Keratinocyte (primary cell): ENCODE measurements at regions not wholly inside any gene's neighbourhood (a gene's known extent, or its start where the extent isn't known, plus 50 kb on each side); places are given as distances from the start of the nearest gene placed in this dataset.

ENCODE experiments used
- DNase-seq: peaks from one replicate; pipeline ENCODE4 v3.0.0-alpha.2; 2011; ENCODE audit warnings: low read depth, missing footprints, low spot score
- FAIRE-seq: peaks from 2 replicates; lab custom pipeline; 2011; peaks lifted over from hg19 to GRCh38; lab: Jason Lieb, UNC
- H2AFZ ChIP-seq: 2 replicates; pipeline ENCODE4 v1.6.0; 2012; ENCODE audit warnings: low read length, control low read depth, inconsistent platforms; ENCODE audit not compliant: control insufficient read depth
- H3K27ac ChIP-seq: 2 replicates; pipeline ENCODE4 v1.5.1; 2011; ENCODE audit warnings: low read length; ENCODE audit not compliant: control insufficient read depth, insufficient read depth
- H3K27me3 ChIP-seq: 3 replicates; pipeline ENCODE4 v1.6.0; 2011; ENCODE audit warnings: low read length; ENCODE audit not compliant: control insufficient read depth, insufficient read depth; ENCODE audit errors: extremely low read depth
- H3K36me3 ChIP-seq, 2 experiments: 2 replicates in 1 of 2; 3 replicates in 1 of 2; pipeline ENCODE4 v1.5.1; 2011; ENCODE audit warnings: low read length in 2 of 2, mild to moderate bottlenecking in 1 of 2; ENCODE audit not compliant: control insufficient read depth in 2 of 2, insufficient read depth in 2 of 2; ENCODE audit errors: extremely low read depth in 1 of 2
- H3K4me1 ChIP-seq: 3 replicates; pipeline ENCODE4 v1.5.1; 2011; ENCODE audit warnings: low read length; ENCODE audit not compliant: control insufficient read depth, insufficient read depth; ENCODE audit errors: extremely low read depth
- H3K4me2 ChIP-seq: 3 replicates; pipeline ENCODE4 v1.6.0; 2011; ENCODE audit warnings: low read depth, low read length; ENCODE audit not compliant: control insufficient read depth, insufficient read depth; ENCODE audit errors: extremely low read depth
- H3K4me3 ChIP-seq, 3 experiments: fragments of 200-600 bp in 1 of 3; sonication (generic) in 1 of 3; 2 replicates in 2 of 3; 3 replicates in 1 of 3; pipeline ENCODE4 v1.5.1; 2011 to 2016; ENCODE audit warnings: low read length in 3 of 3, mild to moderate bottlenecking in 3 of 3, control low read depth in 2 of 3, inconsistent platforms in 1 of 3, low read depth in 1 of 3, mixed read lengths in 1 of 3, mixed run types in 1 of 3, moderate library complexity in 1 of 3; ENCODE audit not compliant: control insufficient read depth in 2 of 3, insufficient read depth in 2 of 3; ENCODE audit errors: extremely low read depth in 1 of 3
- H3K79me2 ChIP-seq: 2 replicates; pipeline ENCODE4 v1.6.0; 2012; ENCODE audit warnings: low read length; ENCODE audit not compliant: control insufficient read depth, insufficient read depth
- H3K9ac ChIP-seq: 3 replicates; pipeline ENCODE4 v1.6.0; 2011; ENCODE audit warnings: low read length; ENCODE audit not compliant: control insufficient read depth, insufficient read depth; ENCODE audit errors: extremely low read depth
- H3K9me1 ChIP-seq: 3 replicates; pipeline ENCODE4 v1.6.0; 2011; ENCODE audit warnings: low read length; ENCODE audit not compliant: control insufficient read depth, insufficient read depth; ENCODE audit errors: extremely low read depth
- H3K9me3 ChIP-seq: 2 replicates; pipeline ENCODE4 v1.5.1; 2012; ENCODE audit warnings: low read depth, low read length; ENCODE audit not compliant: control insufficient read depth
- H4K20me1 ChIP-seq: 3 replicates; pipeline ENCODE4 v1.6.0; 2011; ENCODE audit warnings: low read length; ENCODE audit not compliant: control insufficient read depth, insufficient read depth; ENCODE audit errors: extremely low read depth
- EZH2 ChIP-seq: IDR thresholded peaks from one replicate; pipeline ENCODE4 v1.6.1; 2012; ENCODE audit warnings: inconsistent platforms, mild to moderate bottlenecking, low read length, moderate library complexity
- dilution Hi-C: fragments of 300-500 bp; cut with MboI; formaldehyde crosslinking; loops from one replicate; pipeline ENCODE4 v1.7.0; 2020; ENCODE audit warnings: low sequenced_read_pairs; ENCODE audit not compliant: extremely low pct_ligation_motif_present
- TF ChIP-seq, protein P1 (sequence below), 3 experiments: IDR thresholded peaks in 1 of 3; conservative IDR thresholded peaks in 1 of 3; optimal IDR thresholded peaks in 1 of 3; 2 replicates in 2 of 3; 3 replicates in 1 of 3; pipeline versions ENCODE3 to v1.5.1; 2011; ENCODE audit warnings: low read length in 3 of 3, mild to moderate bottlenecking in 3 of 3, moderate library complexity in 2 of 3, control low read depth in 1 of 3, inconsistent platforms in 1 of 3; ENCODE audit not compliant: insufficient read depth in 2 of 3; ENCODE audit errors: extremely low read depth in 1 of 3

DNA sequence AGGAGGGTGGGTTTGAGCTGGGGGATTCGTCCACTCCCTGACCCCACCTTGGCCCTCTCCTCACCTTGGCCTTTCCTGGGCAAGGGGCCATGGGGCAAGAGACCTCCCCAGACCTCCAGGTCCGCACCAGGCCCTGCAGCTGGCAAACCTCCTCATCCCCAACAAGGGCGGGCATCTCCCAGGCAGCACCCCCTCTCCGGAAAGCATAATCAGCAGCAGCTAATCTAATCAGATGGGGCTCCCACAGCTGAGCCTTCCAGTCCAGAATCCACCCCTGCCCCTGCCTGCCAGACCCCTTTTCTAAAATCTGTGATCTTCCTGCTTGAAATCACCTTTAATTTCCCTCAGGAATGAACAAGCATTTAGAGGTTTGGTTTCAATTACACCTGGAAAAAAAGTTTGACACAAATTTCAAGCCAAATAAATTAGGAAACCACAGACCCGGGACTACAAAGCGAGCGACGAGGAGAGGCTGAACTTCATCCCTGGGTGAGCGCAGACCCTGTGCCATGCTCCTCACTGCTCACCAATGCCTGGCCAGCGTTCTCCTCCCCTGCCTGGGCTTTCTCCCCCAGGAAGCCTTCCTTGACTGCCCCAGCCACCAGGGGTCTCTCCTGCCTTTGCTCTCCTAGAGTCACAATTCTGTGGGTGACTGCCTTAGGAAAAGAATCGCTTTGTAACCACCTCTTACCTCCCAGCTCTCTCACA lies 143.0 kb upstream of the MYCN start:
- Histone ChIP-seq H3K4me3 (no peak overlapping the region), H3K9me1 (no peaks in the 10 kb centered on the region), H3K79me2 (no peaks in the 10 kb centered on the region), H3K9ac (no peak overlapping the region), H3K9me3 (no peaks in the 10 kb centered on the region), H3K4me2 (no peak overlapping the region), H3K27ac (no peak overlapping the region), H3K27me3 (peaks cover 3% of the 10 kb centered on the region), H3K4me1 (no peaks in the 10 kb centered on the region), H2AFZ (no peak overlapping the region), H3K36me3 (no peaks in the 10 kb centered on the region), H4K20me1 (no peaks in the 10 kb centered on the region)
- FAIRE-seq = no peak
- no peak for DNase-seq
- dilution Hi-C loops = no loop called here
- TF ChIP-seq, protein P1, sequence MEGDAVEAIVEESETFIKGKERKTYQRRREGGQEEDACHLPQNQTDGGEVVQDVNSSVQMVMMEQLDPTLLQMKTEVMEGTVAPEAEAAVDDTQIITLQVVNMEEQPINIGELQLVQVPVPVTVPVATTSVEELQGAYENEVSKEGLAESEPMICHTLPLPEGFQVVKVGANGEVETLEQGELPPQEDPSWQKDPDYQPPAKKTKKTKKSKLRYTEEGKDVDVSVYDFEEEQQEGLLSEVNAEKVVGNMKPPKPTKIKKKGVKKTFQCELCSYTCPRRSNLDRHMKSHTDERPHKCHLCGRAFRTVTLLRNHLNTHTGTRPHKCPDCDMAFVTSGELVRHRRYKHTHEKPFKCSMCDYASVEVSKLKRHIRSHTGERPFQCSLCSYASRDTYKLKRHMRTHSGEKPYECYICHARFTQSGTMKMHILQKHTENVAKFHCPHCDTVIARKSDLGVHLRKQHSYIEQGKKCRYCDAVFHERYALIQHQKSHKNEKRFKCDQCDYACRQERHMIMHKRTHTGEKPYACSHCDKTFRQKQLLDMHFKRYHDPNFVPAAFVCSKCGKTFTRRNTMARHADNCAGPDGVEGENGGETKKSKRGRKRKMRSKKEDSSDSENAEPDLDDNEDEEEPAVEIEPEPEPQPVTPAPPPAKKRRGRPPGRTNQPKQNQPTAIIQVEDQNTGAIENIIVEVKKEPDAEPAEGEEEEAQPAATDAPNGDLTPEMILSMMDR (optimal IDR thresholded peaks at IDR 0.05 in 1 of 3, IDR thresholded peaks at IDR 0.05 in 1 of 3, conservative IDR thresholded peaks at IDR 0.05 in 1 of 3; ENCODE audit: extremely low read depth in 1 of 3, insufficient read depth in 2 of 3, low read length in 3 of 3) = no peak
- no peak for TF ChIP-seq EZH2

DNA sequence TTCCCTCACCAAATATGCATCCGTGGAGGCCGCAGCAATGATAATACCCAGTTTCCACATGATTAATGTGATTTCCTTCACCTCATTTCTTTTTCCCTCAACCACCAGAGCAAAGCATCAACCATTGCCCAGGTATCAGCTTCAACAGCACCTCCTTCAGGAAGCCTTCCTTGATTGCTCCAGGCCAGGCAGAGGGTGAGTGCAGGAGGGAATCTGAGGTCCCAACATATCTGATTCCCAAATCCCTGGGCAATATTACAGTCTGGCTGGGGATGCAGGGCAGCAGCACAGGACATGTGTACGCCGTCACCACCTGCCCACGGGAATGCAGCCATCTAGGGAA lies 142.4 kb upstream of the MYCN start:
- no peaks in the 10 kb centered on the region for H3K4me1 ChIP-seq
- no peak overlapping the region for H3K9ac ChIP-seq
- FAIRE-seq (no peak), DNase-seq (no peak)
- H3K9me3 ChIP-seq = no peaks in the 10 kb centered on the region
- no peaks in the 10 kb centered on the region for H4K20me1 ChIP-seq
- TF ChIP-seq, protein P1 (optimal IDR thresholded peaks at IDR 0.05 in 1 of 3, IDR thresholded peaks at IDR 0.05 in 1 of 3, conservative IDR thresholded peaks at IDR 0.05 in 1 of 3; ENCODE audit: extremely low read depth in 1 of 3, insufficient read depth in 2 of 3, low read length in 3 of 3) = no peak
- no peak for TF ChIP-seq EZH2
- H3K27ac ChIP-seq = no peak overlapping the region
- no peaks in the 10 kb centered on the region for H3K36me3 ChIP-seq
- dilution Hi-C loops = no loop called here
- no peak overlapping the region for H3K4me3 ChIP-seq
- no peaks in the 10 kb centered on the region for H3K9me1 ChIP-seq
- no peaks in the 10 kb centered on the region for H3K79me2 ChIP-seq
- H3K4me2 ChIP-seq = no peak overlapping the region
- H3K27me3 ChIP-seq = peaks cover 3% of the 10 kb centered on the region
- no peak overlapping the region for H2AFZ ChIP-seq
